HG02678 (cell line): ENCODE measurements at regions not wholly inside any gene's neighbourhood (a gene's known extent, or its start where the extent isn't known, plus 50 kb on each side); places are given as distances from the start of the nearest gene placed in this dataset.

Experiments
- ATAC-seq: cut with Tn5 transposase; IDR thresholded peaks from one replicate; pipeline ENCODE4 v1.9.1; 2021; ENCODE audit warnings: mild to moderate bottlenecking, moderate library complexity; ENCODE audit not compliant: unreplicated experiment

- ATAC-seq = no peak
Observed at GRCh38 chr6:144335311-144335861, 50.3 kb downstream of the UTRN start.

- peak; percentile 70 for ATAC-seq
Observed at GRCh38 chr6:144335914-144336313, 50.8 kb downstream of the UTRN start.

GRCh38 chr6:144336900-144337299 is 51.8 kb downstream of the UTRN start:
- ATAC-seq = no peak

- no peak for ATAC-seq
Observed at GRCh38 chr6:144338474-144338873, 53.3 kb downstream of the UTRN start.

GRCh38 chr6:144338951-144339700 is 54.0 kb downstream of the UTRN start:
- ATAC-seq = no peak

- no peak for ATAC-seq
Observed at GRCh38 chr6:144339859-144340452, 54.8 kb downstream of the UTRN start.

- no peak for ATAC-seq
Observed at GRCh38 chr6:144340541-144341371, 55.6 kb downstream of the UTRN start.

- ATAC-seq = peak; percentile 49
Observed at GRCh38 chr6:144341831-144342527, 56.8 kb downstream of the UTRN start.

- peak; percentile 30 for ATAC-seq
Observed at GRCh38 chr6:144343701-144344428, 58.7 kb downstream of the UTRN start.

GRCh38 chr6:144344646-144345045 is 59.5 kb downstream of the UTRN start:
- peak; percentile 58 for ATAC-seq

- no peak for ATAC-seq
Observed at GRCh38 chr6:144345451-144345850, 60.3 kb downstream of the UTRN start.

GRCh38 chr6:144346719-144347447 is 61.7 kb downstream of the UTRN start:
- no peak for ATAC-seq

- no peak for ATAC-seq
Observed at GRCh38 chr6:144347448-144347759, 62.3 kb downstream of the UTRN start.

- ATAC-seq = no peak
Observed at GRCh38 chr6:144347933-144348332, 62.8 kb downstream of the UTRN start.

- peak; percentile 32 for ATAC-seq
Observed at GRCh38 chr6:144349690-144350527, 64.8 kb downstream of the UTRN start.

- ATAC-seq = no peak
Observed at GRCh38 chr6:144350528-144350880, 65.4 kb downstream of the UTRN start.

GRCh38 chr6:144351379-144352127 is 66.4 kb downstream of the UTRN start:
- ATAC-seq = no peak

- ATAC-seq = peak; percentile 34
Observed at GRCh38 chr6:144352331-144352730, 67.2 kb downstream of the UTRN start.
